Natural killer cell treated with Interleukin-12 subunit alpha and Interleukin-12 subunit beta and Interleukin-15 and Interleukin-18, amount 100 ng/mL, for 72 hours (primary cell): ENCODE measurements at regions not wholly inside any gene's neighbourhood (a gene's known extent, or its start where the extent isn't known, plus 50 kb on each side); places are given as distances from the start of the nearest gene placed in this dataset.

Source experiments
- ATAC-seq, 2 donors: fragments of 150-1000 bp; cut with Tn5 transposase in 1 of 2; sonication (Bioruptor Pico), chemical (Tn5 transposase) in 1 of 2; 2 replicates each; pipeline ENCODE4 v1.10.0; 2021
- DNase-seq: peaks from one replicate; pipeline ENCODE4 v3.0.0; 2022; ENCODE audit warnings: low spot score
- H3K27ac Mint-ChIP-seq, 2 donors: 1 replicate in 1 of 2; 2 replicates in 1 of 2; pipeline ENCODE4 v1.8.0; 2022; ENCODE audit warnings: mixed read lengths in 2 of 2, mild to moderate bottlenecking in 1 of 2, moderate library complexity in 1 of 2
- H3K27me3 Mint-ChIP-seq, 2 donors: 1 replicate in 1 of 2; 2 replicates in 1 of 2; pipeline ENCODE4 v1.8.0; 2022; ENCODE audit warnings: mixed read lengths in 2 of 2
- H3K36me3 Mint-ChIP-seq: one replicate; pipeline ENCODE4 v1.8.0; 2022; ENCODE audit warnings: mixed read lengths
- H3K4me1 Mint-ChIP-seq, 2 donors: 1 replicate in 1 of 2; 2 replicates in 1 of 2; pipeline ENCODE4 v1.8.0; 2022; ENCODE audit warnings: low read depth in 2 of 2, mixed read lengths in 2 of 2, mild to moderate bottlenecking in 1 of 2
- H3K4me3 Mint-ChIP-seq: one replicate; pipeline ENCODE4 v1.8.0; 2022; ENCODE audit warnings: mixed read lengths
- H3K9me3 Mint-ChIP-seq: 2 replicates; pipeline ENCODE4 v1.8.0; 2022; ENCODE audit warnings: mixed read lengths

DNA sequence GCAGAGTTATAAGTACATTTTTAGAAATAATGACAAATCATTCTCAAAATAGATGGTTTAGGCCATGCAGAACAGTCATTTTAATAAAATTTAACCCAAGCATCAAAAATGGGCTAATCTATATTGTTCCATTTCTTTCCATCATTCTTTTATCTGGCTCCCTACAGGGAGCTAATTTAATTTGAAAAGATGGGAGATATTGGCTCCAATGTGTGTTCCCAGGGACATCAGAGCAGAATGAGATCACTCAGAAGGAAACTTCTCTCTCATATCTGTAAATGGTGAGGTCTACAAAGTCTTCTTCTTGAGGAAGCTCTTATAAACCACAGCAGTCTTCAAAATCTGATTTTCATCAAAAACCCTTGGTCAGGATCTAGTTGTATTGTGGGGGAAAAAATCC is 119.4 kb upstream of the RAB6C start:
- Mint-ChIP-seq H3K27ac (no peak overlapping the region), H3K27me3 (peaks cover 0 to 5% of the 10 kb centered on the region in 2 donors), H3K9me3 (no peaks in the 10 kb centered on the region), H3K36me3 (no peaks in the 10 kb centered on the region), H3K4me3 (no peak overlapping the region), H3K4me1 (no peaks in the 10 kb centered on the region)
- DNase-seq (no peak), ATAC-seq (no peak)

- no peaks in the 10 kb centered on the region for H3K9me3 Mint-ChIP-seq
- H3K4me3 Mint-ChIP-seq = no peak overlapping the region
- DNase-seq = no peak
- no peaks in the 10 kb centered on the region for H3K36me3 Mint-ChIP-seq
- no peak overlapping the region for H3K27ac Mint-ChIP-seq
- H3K27me3 Mint-ChIP-seq = peaks cover 0 to 5% of the 10 kb centered on the region in 2 donors
- no peaks in the 10 kb centered on the region for H3K4me1 Mint-ChIP-seq
- peak in 1 of 2 donors; percentile 35 for ATAC-seq
Observed at GRCh38 chr2:129861666-129862288, 117.7 kb upstream of the RAB6C start.

DNA sequence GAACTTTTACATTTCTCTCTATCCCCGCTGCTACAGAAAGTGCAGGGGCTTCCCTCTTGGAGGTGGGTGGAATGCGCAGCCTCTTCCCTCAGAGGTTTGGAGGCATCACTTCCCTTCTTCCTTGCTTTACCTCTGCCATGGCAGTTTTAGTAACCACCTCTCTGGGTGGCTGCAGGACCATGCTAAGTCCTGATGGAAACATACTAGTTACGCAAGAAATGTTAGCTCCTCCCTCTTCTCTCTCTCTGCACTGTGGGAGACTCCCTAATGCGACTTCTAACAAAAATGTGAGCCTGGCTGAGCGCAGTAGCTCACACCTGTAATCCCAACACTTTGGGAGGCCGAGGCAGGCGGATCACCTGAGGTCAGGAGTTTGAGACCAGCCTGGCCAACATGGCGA is 116.8 kb upstream of the RAB6C start:
- Mint-ChIP-seq H3K4me3 (no peak overlapping the region), H3K9me3 (no peaks in the 10 kb centered on the region), H3K4me1 (no peaks in the 10 kb centered on the region), H3K27me3 (peaks cover 0 to 5% of the 10 kb centered on the region in 2 donors), H3K36me3 (no peaks in the 10 kb centered on the region), H3K27ac (no peak overlapping the region)
- no peak for ATAC-seq
- DNase-seq = no peak

DNA sequence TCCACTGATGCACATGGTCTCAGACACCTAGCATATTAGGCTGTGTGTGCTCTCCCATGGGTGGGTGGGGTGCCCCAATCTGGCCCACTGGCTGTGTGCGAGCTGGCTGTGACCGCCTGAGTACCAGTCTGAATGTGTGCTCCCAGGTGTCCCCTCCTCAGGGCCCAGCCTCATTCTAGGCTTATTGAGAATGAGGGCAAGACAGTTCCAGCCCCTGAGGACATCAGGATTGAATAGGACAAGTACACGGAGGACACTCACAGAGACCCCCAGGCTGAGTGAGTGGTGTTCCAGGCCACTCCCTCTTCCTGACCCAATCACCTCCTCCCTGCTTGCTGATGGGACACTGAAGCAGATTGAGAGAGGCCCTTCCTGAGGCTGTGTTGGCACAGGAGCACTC is 116.1 kb upstream of the RAB6C start:
- peak in 1 of 2 donors; percentile 25 for ATAC-seq
- Mint-ChIP-seq H3K36me3 (no peaks in the 10 kb centered on the region), H3K27me3 (peaks cover 0 to 5% of the 10 kb centered on the region in 2 donors), H3K27ac (no peak overlapping the region), H3K4me1 (no peaks in the 10 kb centered on the region), H3K4me3 (no peak overlapping the region), H3K9me3 (no peaks in the 10 kb centered on the region)
- no peak for DNase-seq

DNA sequence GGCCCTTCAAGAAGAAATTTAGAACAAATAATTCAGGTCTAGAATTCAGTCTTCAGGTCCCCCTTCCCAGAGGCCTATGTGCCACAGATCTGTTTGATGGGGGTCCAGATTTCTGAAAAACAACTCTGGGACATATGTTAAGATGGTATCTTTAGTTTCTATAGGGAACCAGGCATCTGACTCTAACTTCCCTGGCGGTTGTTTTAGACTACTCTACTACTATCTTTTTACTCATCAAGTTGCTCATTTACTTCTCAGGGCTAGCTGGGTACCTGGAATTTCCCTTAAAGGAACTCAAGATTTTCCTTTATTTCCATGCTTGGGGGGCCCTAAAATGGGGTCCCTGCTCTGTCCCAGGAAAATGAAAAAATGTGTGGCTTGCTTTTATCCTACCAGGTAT is 114.7 kb upstream of the RAB6C start:
- H3K4me3 Mint-ChIP-seq = no peak overlapping the region
- no peaks in the 10 kb centered on the region for H3K36me3 Mint-ChIP-seq
- no peak overlapping the region for H3K27ac Mint-ChIP-seq
- no peaks in the 10 kb centered on the region for H3K4me1 Mint-ChIP-seq
- ATAC-seq = no peak
- no peaks in the 10 kb centered on the region for H3K9me3 Mint-ChIP-seq
- peaks cover 0 to 5% of the 10 kb centered on the region in 2 donors for H3K27me3 Mint-ChIP-seq
- no peak for DNase-seq

DNA sequence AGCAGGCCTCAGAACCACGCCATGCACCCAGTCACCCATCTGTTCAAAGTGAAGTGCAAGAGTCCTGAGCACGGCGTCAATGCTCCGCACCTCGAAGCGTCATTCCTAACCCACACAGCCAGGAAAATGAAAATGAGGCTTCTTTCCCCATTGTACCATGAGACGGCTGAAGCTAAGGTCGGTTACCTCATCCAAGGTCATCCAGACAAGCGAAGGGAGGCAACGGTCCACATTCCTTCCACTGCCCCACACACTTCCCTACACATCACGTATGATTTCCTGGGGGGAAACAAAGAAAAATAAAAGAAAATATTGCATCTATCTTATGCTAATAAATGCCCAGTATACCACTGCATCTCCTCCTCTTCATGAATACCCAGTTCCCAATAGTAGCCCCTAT is 113.5 kb upstream of the RAB6C start:
- no peak overlapping the region for H3K27ac Mint-ChIP-seq
- no peak for ATAC-seq
- no peak overlapping the region for H3K4me3 Mint-ChIP-seq
- no peaks in the 10 kb centered on the region for H3K36me3 Mint-ChIP-seq
- no peaks in the 10 kb centered on the region for H3K9me3 Mint-ChIP-seq
- peaks cover 5% of the 10 kb centered on the region in 2 donors for H3K27me3 Mint-ChIP-seq
- H3K4me1 Mint-ChIP-seq = no peaks in the 10 kb centered on the region
- DNase-seq = no peak

DNA sequence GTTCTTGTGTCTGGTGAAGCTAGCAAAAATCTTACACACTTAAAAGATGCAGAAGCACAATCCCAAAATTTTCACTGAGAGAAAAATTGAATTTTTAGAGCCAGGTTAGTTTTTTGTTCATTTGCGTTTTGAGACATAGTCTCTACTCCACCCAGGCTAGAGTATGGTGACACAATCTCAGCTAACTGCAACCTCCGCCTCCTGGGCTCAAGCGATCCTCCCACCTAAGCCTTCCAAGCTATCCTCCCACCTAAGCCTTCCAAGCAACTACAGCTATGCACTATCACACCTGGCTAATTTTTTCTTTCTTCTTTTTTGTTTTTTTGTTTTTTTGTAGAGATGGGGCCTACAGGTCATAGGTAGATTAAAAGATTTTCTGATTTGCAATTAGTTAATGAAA is 113.1 kb upstream of the RAB6C start:
- Mint-ChIP-seq H3K27me3 (peaks cover 5% of the 10 kb centered on the region in 2 donors), H3K36me3 (no peaks in the 10 kb centered on the region), H3K4me3 (no peak overlapping the region), H3K27ac (no peak overlapping the region), H3K4me1 (no peaks in the 10 kb centered on the region), H3K9me3 (no peaks in the 10 kb centered on the region)
- DNase-seq (no peak), ATAC-seq (no peak)

DNA sequence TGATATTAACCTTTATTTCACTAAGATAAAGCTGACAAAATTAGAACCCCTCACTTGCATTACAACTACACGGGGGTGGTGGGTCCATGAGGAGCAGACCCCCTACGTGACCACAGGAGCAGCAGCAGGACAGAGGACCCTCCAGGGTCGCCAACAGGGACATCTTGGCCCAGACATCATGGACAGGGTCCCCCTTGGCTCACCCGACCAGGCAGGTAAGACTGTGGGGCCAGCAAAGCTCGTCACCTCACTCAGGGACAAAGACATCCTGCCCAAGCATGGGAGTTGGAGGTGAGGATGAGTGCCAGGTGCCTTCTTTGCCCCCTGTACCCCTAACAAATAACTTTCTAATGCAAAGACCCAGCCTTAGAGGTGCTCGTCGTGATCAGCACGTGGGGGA is 111.3 kb upstream of the RAB6C start:
- Mint-ChIP-seq H3K27me3 (peaks cover 0 to 5% of the 10 kb centered on the region in 2 donors), H3K4me1 (no peaks in the 10 kb centered on the region), H3K27ac (no peak overlapping the region), H3K36me3 (no peaks in the 10 kb centered on the region), H3K9me3 (no peaks in the 10 kb centered on the region), H3K4me3 (no peak overlapping the region)
- peak in 1 of 2 donors; percentile 8 for ATAC-seq
- no peak for DNase-seq

DNA sequence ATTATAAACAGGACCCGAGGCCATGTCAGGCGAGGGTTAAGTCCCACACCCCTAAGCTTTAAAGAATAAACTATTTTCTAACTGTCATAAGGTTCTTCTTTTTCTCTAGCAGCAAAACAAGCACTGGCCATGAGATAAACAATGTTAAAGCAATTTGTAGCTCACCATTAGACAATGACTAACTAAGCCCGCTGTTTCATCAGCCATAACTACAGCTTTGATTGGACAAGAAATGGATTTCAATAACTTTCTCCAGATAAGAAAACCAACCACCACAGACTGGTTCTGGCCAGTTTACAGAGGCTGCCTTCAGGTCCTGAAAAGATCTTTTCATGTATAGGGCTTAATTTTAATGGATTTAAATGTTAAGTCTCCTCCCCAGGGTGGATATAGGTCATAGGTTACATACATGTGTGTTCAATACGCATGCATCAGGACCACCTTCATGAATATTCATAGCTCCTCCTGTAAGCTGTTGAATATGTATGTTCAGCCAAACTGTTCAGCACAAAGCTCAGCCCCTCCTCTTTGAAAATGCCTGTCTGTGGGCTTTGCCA is 108.7 kb upstream of the RAB6C start:
- peaks cover 5% of the 10 kb centered on the region in 2 donors for H3K27me3 Mint-ChIP-seq

DNA sequence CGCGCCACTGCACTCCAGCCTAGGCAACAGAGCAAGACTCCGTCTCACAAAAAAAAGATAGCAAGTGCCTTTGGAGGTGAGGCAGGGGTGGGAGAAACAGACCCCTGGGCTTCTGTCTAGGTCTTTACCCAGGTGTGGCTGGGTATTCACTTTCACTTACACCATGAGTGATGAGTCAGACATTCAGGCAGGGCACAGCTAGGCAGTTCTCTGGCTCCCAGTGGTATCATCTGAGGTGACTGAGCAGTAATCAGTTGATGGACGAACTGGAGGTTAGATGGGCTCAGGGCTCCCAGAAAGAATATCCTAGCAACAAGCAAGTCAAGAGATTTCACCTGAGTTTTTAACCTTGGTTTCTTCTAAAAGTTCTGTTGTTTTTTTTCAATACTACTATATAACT is 107.0 kb upstream of the RAB6C start:
- ATAC-seq = no peak
- H3K4me1 Mint-ChIP-seq = peaks cover 5 to 8% of the 10 kb centered on the region in 2 donors
- no peaks in the 10 kb centered on the region for H3K36me3 Mint-ChIP-seq
- no peaks in the 10 kb centered on the region for H3K9me3 Mint-ChIP-seq
- no peak for DNase-seq
- no peak overlapping the region for H3K27ac Mint-ChIP-seq
- peaks cover 5% of the 10 kb centered on the region in 2 donors for H3K27me3 Mint-ChIP-seq
- H3K4me3 Mint-ChIP-seq = no peak overlapping the region

More for the DNA sequence above, 108.7 kb upstream of the RAB6C start:
- Mint-ChIP-seq H3K4me1 (no peaks in the 10 kb centered on the region), H3K36me3 (no peaks in the 10 kb centered on the region), H3K9me3 (no peaks in the 10 kb centered on the region), H3K27ac (no peak overlapping the region), H3K4me3 (no peak overlapping the region)
- ATAC-seq (no peak), DNase-seq (no peak)

- Mint-ChIP-seq H3K27me3 (peaks cover 0 to 5% of the 10 kb centered on the region in 2 donors), H3K9me3 (no peaks in the 10 kb centered on the region), H3K27ac (peak overlapping the region in 1 of 2 donors; percentile 79), H3K4me3 (peak overlapping the region; percentile 90), H3K36me3 (no peaks in the 10 kb centered on the region), H3K4me1 (peaks cover 5 to 8% of the 10 kb centered on the region in 2 donors)
- ATAC-seq (no peak), DNase-seq (no peak)
Observed at GRCh38 chr2:129876541-129876940, 102.9 kb upstream of the RAB6C start.

DNA sequence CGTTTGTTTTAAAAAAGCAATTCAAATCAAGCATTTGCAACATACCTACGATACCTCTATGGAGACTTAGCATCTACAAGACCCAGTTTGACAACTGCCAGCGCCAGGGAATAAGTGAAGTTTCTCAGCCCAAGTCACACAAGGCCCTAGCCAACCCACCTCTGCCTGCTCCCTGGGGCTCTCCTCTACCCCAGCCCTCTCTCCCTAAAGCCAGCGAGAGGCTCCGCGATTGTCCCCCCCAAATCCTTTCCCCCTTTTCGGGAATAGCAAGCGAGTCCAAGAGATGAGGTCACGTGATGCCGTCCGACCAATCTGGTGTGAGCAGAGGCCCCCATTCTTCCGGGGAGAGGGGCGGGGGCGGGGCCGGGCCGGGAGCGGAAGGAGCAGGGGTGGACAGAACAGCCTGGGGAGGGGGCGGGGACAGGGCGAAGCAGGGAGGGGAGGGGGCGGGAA is 102.2 kb upstream of the RAB6C start:
- peak overlapping the region; percentile 63 to 79 for H3K27ac Mint-ChIP-seq
- peak overlapping the region; percentile 90 for H3K4me3 Mint-ChIP-seq
- H3K36me3 Mint-ChIP-seq = no peaks in the 10 kb centered on the region

GRCh38 chr2:129877795-129878775 is 101.4 kb upstream of the RAB6C start:
- DNase-seq (no peak), ATAC-seq (peak in 1 of 2 donors; percentile 19)
- no peaks in the 10 kb centered on the region for H3K36me3 Mint-ChIP-seq
- peaks cover 5 to 8% of the 10 kb centered on the region in 2 donors for H3K4me1 Mint-ChIP-seq
- H3K4me3 Mint-ChIP-seq = peak overlapping the region; percentile 47
- no peaks in the 10 kb centered on the region for H3K9me3 Mint-ChIP-seq
- H3K27ac Mint-ChIP-seq = peak overlapping the region; percentile 48 to 63
- H3K27me3 Mint-ChIP-seq = peaks cover 0 to 5% of the 10 kb centered on the region in 2 donors

More for the DNA sequence above, 102.2 kb upstream of the RAB6C start:
- H3K9me3 Mint-ChIP-seq = no peaks in the 10 kb centered on the region
- peaks cover 5 to 8% of the 10 kb centered on the region in 2 donors for H3K4me1 Mint-ChIP-seq
- ATAC-seq (peak; percentile 89 to 94), DNase-seq (peak; percentile 89)
- peaks cover 0 to 5% of the 10 kb centered on the region in 2 donors for H3K27me3 Mint-ChIP-seq
